ENCODE measurements at regions not wholly inside any gene's neighbourhood (a gene's known extent, or its start where the extent isn't known, plus 50 kb on each side); places are given as distances from the start of the nearest gene placed in this dataset.

- H4K20me1 ChIP-seq (replicated peaks; ENCODE audit: control insufficient read depth, extremely low read depth, insufficient read depth, low read length) = no peaks in the 10 kb centered on the region
- H3K9me3 ChIP-seq (replicated peaks; ENCODE audit: control insufficient read depth, insufficient read depth, low read length) = no peaks in the 10 kb centered on the region
- CTCF ChIA-PET = no interaction called here
- no peak overlapping the region for H3K4me2 ChIP-seq (ENCODE audit: insufficient read depth, low read length)
- intact Hi-C loops (cut with micrococcal nuclease) = no loop called here
- BruUV-seq (replicated peaks) = no TSS peak
- no peak overlapping the region for H3K27ac ChIP-seq (ENCODE audit: insufficient read depth, low read depth, low read length)
- FAIRE-seq (no peak), DNase-seq (ENCODE audit: low read depth, low spot score) (no peak)
- dilution Hi-C loops (cut with MboI; ENCODE audit: extremely low pct_ligation_motif_present, low sequenced_read_pairs) = no loop called here
- no peaks in the 10 kb centered on the region for H3K9me1 ChIP-seq (replicated peaks; ENCODE audit: control insufficient read depth, extremely low read depth, insufficient read depth, low read length)
- no peak for TF ChIP-seq EZH2 (IDR thresholded peaks at IDR 0.05; ENCODE audit: borderline replicate concordance, low read depth, low read length, severe bottlenecking)
- no peak for TF ChIP-seq FOS (IDR thresholded peaks at IDR 0.05; ENCODE audit: borderline replicate concordance, insufficient read depth, low read length)
- TF ChIP-seq MYC (IDR thresholded peaks at IDR 0.05; ENCODE audit: low read depth, low read length) = no peak
- no peak for TF ChIP-seq POLR2AphosphoS5 (IDR thresholded peaks at IDR 0.05; ENCODE audit: insufficient read depth, low read depth, low read length)
- TF ChIP-seq GATA2 (IDR thresholded peaks at IDR 0.05; ENCODE audit: insufficient read depth, insufficient read length, low read depth, low read length) = no peak
- no peak for TF ChIP-seq POLR2A (IDR thresholded peaks at IDR 0.05; ENCODE audit: low read depth, low read length)
- no peak for TF ChIP-seq JUN (IDR thresholded peaks at IDR 0.05; ENCODE audit: borderline replicate concordance, insufficient read depth, insufficient read length, low read depth)
- no peak for TF ChIP-seq MAX (IDR thresholded peaks at IDR 0.05; ENCODE audit: insufficient read depth, insufficient read length)
- no peak for TF ChIP-seq CTCF (IDR thresholded peaks at IDR 0.05; ENCODE audit: extremely low read depth in 1 of 2, insufficient read depth in 1 of 2, low read depth in 1 of 2, low read length in 2 of 2)
- H3K27me3 ChIP-seq (ENCODE audit: control insufficient read depth in 2 of 2, insufficient read depth in 2 of 2, low read length in 2 of 2) = no peaks in the 10 kb centered on the region
- no peak overlapping the region for H3K9ac ChIP-seq (replicated peaks; ENCODE audit: extremely low read depth, insufficient read depth, low read length)
- H3K79me2 ChIP-seq (ENCODE audit: control insufficient read depth, insufficient read depth, low read length) = no peaks in the 10 kb centered on the region
- no peaks in the 10 kb centered on the region for H3K4me1 ChIP-seq (ENCODE audit: control insufficient read depth, extremely low read depth, insufficient read depth, low read length)
- no peak overlapping the region for H2AFZ ChIP-seq (ENCODE audit: low read depth, low read length)
- H3K4me3 ChIP-seq (replicated peaks in 1 of 3; ENCODE audit: insufficient read depth in 1 of 3, low read depth in 1 of 3, low read length in 3 of 3) = no peak overlapping the region
- POLR2A ChIA-PET = no interaction called here
- no peaks in the 10 kb centered on the region for H3K36me3 ChIP-seq (ENCODE audit: control insufficient read depth in 2 of 2, extremely low read depth in 1 of 2, insufficient read depth in 2 of 2, low read length in 2 of 2)
These were observed 277.6 kb upstream of the NAALADL2 start for GRCh38 chr3:174581558-174581957.

All from endothelial cell of umbilical vein (primary cell).